ENCODE measurements at regions not wholly inside any gene's neighbourhood (a gene's known extent, or its start where the extent isn't known, plus 50 kb on each side); places are given as distances from the start of the nearest gene placed in this dataset.
A peak's percentile ranks its signal among the peaks of the same experiment; 100 is the strongest.

- Histone ChIP-seq H3K4me1 (peaks cover 24% of the 10 kb centered on the region), H3K9me3 (no peaks in the 10 kb centered on the region), H3K4me3 (no peak overlapping the region), H3K27me3 (no peaks in the 10 kb centered on the region), H3K36me3 (no peaks in the 10 kb centered on the region), H3K27ac (no peak overlapping the region)
- TF ChIP-seq POLR2A (IDR thresholded peaks at IDR 0.05) (no peak), POLR2AphosphoS5 (IDR thresholded peaks at IDR 0.05; ENCODE audit: insufficient read depth in 1 of 2, low read depth in 1 of 2) (no peak)
- TF ChIP-seq, protein P1, sequence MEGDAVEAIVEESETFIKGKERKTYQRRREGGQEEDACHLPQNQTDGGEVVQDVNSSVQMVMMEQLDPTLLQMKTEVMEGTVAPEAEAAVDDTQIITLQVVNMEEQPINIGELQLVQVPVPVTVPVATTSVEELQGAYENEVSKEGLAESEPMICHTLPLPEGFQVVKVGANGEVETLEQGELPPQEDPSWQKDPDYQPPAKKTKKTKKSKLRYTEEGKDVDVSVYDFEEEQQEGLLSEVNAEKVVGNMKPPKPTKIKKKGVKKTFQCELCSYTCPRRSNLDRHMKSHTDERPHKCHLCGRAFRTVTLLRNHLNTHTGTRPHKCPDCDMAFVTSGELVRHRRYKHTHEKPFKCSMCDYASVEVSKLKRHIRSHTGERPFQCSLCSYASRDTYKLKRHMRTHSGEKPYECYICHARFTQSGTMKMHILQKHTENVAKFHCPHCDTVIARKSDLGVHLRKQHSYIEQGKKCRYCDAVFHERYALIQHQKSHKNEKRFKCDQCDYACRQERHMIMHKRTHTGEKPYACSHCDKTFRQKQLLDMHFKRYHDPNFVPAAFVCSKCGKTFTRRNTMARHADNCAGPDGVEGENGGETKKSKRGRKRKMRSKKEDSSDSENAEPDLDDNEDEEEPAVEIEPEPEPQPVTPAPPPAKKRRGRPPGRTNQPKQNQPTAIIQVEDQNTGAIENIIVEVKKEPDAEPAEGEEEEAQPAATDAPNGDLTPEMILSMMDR (IDR thresholded peaks at IDR 0.05) = no peak
- intact Hi-C loops (cut with DNase I) = no loop called here
- DNase-seq (ENCODE audit: extremely low spot score in 2 of 2) = no peak
Measured at GRCh38 chr12:92074889-92075288, 70.8 kb downstream of the BTG1 start.

- H3K36me3 ChIP-seq = no peaks in the 10 kb centered on the region
- intact Hi-C loops (cut with DNase I) = no loop called here
- no peaks in the 10 kb centered on the region for H3K27me3 ChIP-seq
- H3K9me3 ChIP-seq = no peaks in the 10 kb centered on the region
- DNase-seq (ENCODE audit: extremely low spot score in 2 of 2) = no peak
- TF ChIP-seq POLR2AphosphoS5 (IDR thresholded peaks at IDR 0.05; ENCODE audit: insufficient read depth in 1 of 2, low read depth in 1 of 2) = no peak
- TF ChIP-seq POLR2A (IDR thresholded peaks at IDR 0.05) = no peak
- TF ChIP-seq, protein P1 (IDR thresholded peaks at IDR 0.05) = no peak
- no peak overlapping the region for H3K27ac ChIP-seq
- peaks cover 18% of the 10 kb centered on the region for H3K4me1 ChIP-seq
- H3K4me3 ChIP-seq = no peak overlapping the region
Measured at GRCh38 chr12:92073094-92073493, 72.6 kb downstream of the BTG1 start.

DNA sequence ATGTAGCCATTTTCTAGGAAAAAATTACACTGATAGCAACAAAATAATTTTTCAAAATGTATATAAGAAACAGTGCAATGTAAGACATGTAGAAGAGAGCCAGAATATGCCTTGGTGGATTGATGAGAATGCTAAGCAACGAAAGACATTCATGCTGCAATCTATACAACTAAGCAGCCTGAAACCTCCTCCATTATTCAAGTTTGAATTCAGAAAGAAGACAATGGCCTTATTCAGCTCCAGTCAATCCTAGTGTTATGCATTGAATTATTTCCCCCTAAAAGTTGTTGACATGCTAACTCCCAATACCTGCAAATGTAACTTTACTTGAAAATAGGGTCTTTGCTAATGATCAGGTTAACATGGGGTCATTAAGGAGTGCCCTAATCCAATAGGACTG lies 73.5 kb downstream of the BTG1 start:
- H3K9me3 ChIP-seq = no peaks in the 10 kb centered on the region
- no peaks in the 10 kb centered on the region for H3K27me3 ChIP-seq
- DNase-seq (ENCODE audit: extremely low spot score in 2 of 2) = no peak
- no peak overlapping the region for H3K4me3 ChIP-seq
- no peak for TF ChIP-seq POLR2AphosphoS5 (IDR thresholded peaks at IDR 0.05; ENCODE audit: insufficient read depth in 1 of 2, low read depth in 1 of 2)
- TF ChIP-seq, protein P1 (IDR thresholded peaks at IDR 0.05) = no peak
- no peak for TF ChIP-seq POLR2A (IDR thresholded peaks at IDR 0.05)
- peaks cover 11% of the 10 kb centered on the region for H3K4me1 ChIP-seq
- intact Hi-C loops (cut with DNase I) = no loop called here
- no peaks in the 10 kb centered on the region for H3K36me3 ChIP-seq
- no peak overlapping the region for H3K27ac ChIP-seq

- TF ChIP-seq POLR2AphosphoS5 (IDR thresholded peaks at IDR 0.05; ENCODE audit: insufficient read depth in 1 of 2, low read depth in 1 of 2) (peak; percentile 31 to 76), POLR2A (IDR thresholded peaks at IDR 0.05) (no peak)
- DNase-seq (ENCODE audit: extremely low spot score in 2 of 2) = no peak
- peaks cover 11% of the 10 kb centered on the region for H3K4me1 ChIP-seq
- no peak overlapping the region for H3K4me3 ChIP-seq
- no peaks in the 10 kb centered on the region for H3K36me3 ChIP-seq
- no peaks in the 10 kb centered on the region for H3K27me3 ChIP-seq
- H3K9me3 ChIP-seq = no peaks in the 10 kb centered on the region
- no peak overlapping the region for H3K27ac ChIP-seq
- intact Hi-C loops (cut with DNase I) = loop anchor here (1.0 kb wide), 1 partner anchor 16 kb away; no protein-coding TSS in a partner anchor
Measured at GRCh38 chr12:92070864-92071445, 74.7 kb downstream of the BTG1 start.

GRCh38 chr12:92070054-92070863 lies 75.4 kb downstream of the BTG1 start:
- TF ChIP-seq POLR2A (IDR thresholded peaks at IDR 0.05) (no peak), POLR2AphosphoS5 (IDR thresholded peaks at IDR 0.05; ENCODE audit: insufficient read depth in 1 of 2, low read depth in 1 of 2) (no peak)
- TF ChIP-seq, protein P1 (IDR thresholded peaks at IDR 0.05) = no peak
- Histone ChIP-seq H3K4me1 (peaks cover 18% of the 10 kb centered on the region), H3K27ac (no peak overlapping the region), H3K36me3 (no peaks in the 10 kb centered on the region), H3K4me3 (no peak overlapping the region), H3K27me3 (no peaks in the 10 kb centered on the region), H3K9me3 (no peaks in the 10 kb centered on the region)
- intact Hi-C loops (cut with DNase I) = loop anchor here (1.0 kb wide), 1 partner anchor 15 kb away; no protein-coding TSS in a partner anchor
- DNase-seq (ENCODE audit: extremely low spot score in 2 of 2) = no peak
